GM18519 (cell line): ENCODE measurements at regions not wholly inside any gene's neighbourhood (a gene's known extent, or its start where the extent isn't known, plus 50 kb on each side); places are given as distances from the start of the nearest gene placed in this dataset.

ENCODE experiments used
- ATAC-seq: cut with Tn5 transposase; IDR thresholded peaks from one replicate; pipeline ENCODE4 v1.9.1; 2021; ENCODE audit warnings: mild to moderate bottlenecking, moderate library complexity; ENCODE audit not compliant: unreplicated experiment, low FRiP score

DNA sequence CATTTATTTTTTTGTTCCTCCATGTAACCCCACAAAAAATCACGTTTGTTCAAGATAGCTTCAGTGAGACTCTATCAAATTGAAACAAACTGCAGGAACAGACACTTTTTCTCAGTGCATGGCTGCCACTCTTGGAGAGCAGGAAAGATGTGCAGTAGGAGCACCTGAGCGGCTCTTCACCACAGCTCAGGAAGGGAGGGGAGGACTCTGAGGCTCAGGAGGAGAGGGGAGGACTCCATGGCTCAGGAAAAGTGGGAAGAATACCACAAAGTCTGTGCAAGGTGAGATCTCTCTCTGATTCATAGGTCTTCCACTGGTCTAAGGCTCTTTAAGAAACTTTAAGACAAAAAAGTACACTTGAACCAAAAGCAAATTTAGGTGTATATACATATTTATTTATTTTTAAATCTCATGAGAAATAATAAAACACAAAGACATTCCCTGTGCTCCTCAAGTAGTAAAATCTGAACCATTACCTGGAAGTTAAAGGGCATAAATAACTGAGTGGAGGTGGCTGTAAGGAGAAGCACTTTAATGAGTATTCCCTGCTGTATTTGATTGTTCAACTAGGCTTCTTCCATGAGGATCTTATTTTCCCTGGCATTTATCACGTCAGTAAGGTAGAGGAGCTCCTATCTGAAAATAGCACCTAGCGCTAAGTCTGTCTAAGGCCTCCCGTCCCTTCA is 69.2 kb upstream of the CCN6 start:
- ATAC-seq: no peak

DNA sequence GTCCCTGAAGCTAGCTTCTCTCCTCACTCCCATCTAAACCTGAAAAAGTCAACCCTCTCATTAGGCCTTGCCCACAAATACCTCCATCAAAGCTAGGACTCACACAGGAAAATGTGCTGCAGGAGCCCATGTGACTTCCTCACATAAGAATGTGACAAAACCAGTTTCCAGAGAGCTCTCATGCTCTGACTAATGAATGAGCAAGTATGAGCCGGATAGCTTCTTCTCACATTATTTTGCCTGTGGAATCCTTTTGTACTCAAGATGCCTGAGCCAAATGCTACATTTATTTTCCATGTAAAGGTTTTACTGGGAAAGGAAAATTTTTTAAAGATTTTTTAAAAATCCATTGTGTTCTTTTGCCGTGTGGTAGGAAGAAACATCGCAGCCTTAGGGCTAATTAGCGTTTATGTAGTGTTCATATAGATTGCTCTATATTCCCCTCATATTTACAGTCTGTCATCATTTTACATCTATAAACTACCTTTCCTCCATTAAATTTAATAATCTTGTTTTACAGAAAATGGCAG is 68.6 kb upstream of the CCN6 start:
- ATAC-seq: no peak

GRCh38 chr6:111986651-111987050 is 67.3 kb upstream of the CCN6 start:
- ATAC-seq: no peak

DNA sequence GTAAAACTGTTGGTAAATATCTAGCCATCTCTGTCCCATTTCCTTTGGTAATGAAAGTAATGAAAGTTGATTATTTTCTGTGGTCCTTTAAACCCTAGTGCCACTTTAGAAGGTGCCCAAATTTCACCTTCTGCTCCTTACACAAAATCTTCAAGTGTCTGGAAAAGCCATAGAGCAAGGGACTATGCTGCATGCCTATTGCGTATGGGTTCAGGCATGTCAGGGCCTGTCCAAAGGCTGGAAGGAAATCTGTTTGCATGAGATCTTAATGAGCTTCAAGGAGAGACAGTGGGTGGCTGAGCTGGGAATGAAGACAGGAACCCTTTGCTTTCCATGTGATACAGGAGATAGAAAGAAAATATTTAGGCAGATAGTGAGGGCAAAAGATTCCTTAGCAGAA is 66.6 kb upstream of the CCN6 start:
- no peak for ATAC-seq

DNA sequence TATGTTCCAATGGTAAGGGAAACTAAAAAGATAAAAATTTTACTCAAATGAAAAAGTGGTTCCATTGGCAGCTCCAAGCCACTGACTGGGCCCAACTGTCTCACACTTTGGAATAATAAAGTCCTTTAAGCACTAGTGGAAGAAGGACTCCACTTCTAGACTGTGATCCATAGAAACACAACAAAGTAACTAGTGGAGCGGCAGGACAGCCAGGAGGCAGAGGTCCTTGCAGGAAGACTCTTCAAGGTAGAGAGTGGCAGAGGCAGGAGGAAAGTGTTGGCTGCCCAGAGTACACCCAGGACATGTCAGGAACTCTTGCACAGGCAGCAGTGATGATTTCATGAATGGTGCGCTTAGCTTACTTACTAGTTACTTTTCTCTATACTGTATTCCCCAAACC is 65.0 kb upstream of the CCN6 start:
- ATAC-seq: no peak

GRCh38 chr6:111989743-111990142 is 64.2 kb upstream of the CCN6 start:
- no peak for ATAC-seq

GRCh38 chr6:111990214-111990613 is 63.7 kb upstream of the CCN6 start:
- no peak for ATAC-seq

DNA sequence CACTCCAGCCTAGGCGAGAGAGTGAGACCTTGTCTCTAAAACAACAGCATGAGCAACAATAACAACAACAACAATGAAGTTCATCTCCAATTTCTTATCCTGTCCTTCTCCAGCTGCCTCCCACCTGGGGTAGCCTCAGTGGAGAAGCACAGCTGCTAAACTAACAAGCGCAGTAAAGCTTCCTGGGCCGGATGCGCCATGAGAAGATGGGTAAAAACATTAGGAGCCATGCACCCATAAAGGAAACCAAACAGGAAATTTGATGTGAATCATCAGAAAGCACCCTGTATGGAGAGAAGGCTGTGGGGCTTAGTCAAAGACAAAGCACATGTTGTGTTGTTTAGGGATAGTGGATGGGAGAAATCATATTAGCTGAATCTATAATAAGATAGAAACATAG is 61.1 kb upstream of the CCN6 start:
- ATAC-seq: peak; percentile 37

GRCh38 chr6:111993342-111993741 is 60.6 kb upstream of the CCN6 start:
- no peak for ATAC-seq

- ATAC-seq: no peak
These were observed 59.1 kb upstream of the CCN6 start for GRCh38 chr6:111994791-111995190.

DNA sequence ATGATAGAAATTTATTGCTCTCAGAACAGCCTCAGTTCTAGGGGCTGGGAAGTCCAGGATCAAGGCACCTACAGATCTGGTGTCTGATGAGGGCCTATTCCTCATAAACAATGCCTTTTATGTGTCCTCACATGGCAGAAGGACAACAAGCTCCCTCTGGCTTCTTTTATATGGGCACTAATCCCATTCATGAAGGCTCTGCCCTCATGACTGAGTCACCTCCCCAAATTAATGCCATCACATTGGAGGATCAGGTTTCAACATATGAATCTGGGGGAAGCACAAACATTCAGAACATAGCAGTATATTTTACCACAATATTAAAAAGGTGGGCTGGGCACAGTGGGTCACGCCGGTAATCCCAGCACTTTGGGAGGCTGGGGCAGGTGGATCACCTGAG is 58.5 kb upstream of the CCN6 start:
- ATAC-seq: no peak

GRCh38 chr6:111996144-111996865 is 57.6 kb upstream of the CCN6 start:
- ATAC-seq: no peak

- peak; percentile 60 for ATAC-seq
These were observed 56.6 kb upstream of the CCN6 start for GRCh38 chr6:111997078-111997852.

GRCh38 chr6:111997853-111998208 is 56.1 kb upstream of the CCN6 start:
- ATAC-seq: no peak

GRCh38 chr6:112002307-112002706 is 51.6 kb upstream of the CCN6 start:
- ATAC-seq: no peak
